T-helper 9 cell (primary cell): ENCODE measurements at regions not wholly inside any gene's neighbourhood (a gene's known extent, or its start where the extent isn't known, plus 50 kb on each side); places are given as distances from the start of the nearest gene placed in this dataset.
"Not testable (repeated sequence)": the region's sequence is repeated elsewhere in the genome, so short reads cannot be mapped to it uniquely, and the experiment has no call there.

Source experiments
- DNase-seq: peaks from one replicate; pipeline ENCODE4 v3.0.0-alpha.2; 2020

DNA sequence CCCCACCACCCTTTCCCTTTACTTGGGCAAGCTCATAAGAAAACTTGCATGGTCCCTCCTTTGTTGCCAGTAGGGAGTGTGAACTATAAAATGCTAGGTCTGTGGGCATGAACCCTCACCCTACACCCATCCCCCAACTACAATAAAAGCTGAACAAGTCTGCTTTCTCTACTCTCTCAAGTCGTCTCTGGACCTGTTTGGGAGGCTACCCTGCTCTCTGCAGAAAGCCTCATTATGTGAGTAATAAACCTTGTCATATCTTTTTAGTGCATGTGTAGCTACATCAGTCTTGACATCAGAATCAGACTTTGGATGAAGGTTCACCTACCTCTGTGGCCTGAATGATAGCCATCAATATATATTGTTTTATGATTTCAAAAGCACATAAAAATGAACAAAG lies 155.4 kb upstream of the FAM241A start:
- no peak for DNase-seq

DNA sequence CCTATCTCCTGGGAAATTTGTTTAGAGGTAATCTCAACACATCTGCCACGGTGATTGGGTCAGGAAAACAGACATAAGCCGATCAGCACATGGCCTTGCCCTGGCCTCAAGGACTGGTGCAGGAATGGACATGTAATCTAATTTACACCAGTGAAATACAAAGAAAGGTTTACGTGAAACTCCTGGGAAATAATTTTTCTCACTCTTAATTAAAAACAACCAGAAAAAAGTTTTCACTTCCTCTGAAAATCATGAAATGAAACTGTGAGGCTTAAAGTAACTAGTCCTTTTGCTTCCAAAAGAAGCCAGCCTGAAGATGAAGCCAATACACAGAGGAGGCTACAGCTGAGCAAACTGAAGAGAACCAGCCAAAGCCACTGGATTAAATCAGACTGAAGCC lies 154.1 kb upstream of the FAM241A start:
- DNase-seq = no peak

DNA sequence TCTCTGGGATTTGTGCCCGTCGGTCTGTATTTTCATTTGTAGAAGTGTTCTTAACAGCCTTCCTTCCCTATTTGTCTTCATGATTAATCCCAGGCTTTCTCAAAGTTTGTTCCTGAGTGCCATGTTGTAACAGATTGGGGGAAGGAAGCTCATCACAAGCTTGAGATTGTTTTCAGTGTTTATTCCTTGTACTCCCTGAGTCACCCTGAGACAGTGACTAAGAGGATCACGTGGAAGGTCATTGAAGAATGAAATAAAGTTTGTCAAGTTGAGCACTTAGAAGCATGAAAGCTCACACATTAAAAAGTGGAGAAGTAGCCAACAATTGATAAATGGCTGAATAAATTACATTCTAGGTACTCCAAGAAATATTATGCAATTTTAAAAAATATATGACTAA lies 153.5 kb upstream of the FAM241A start:
- DNase-seq = no peak

DNA sequence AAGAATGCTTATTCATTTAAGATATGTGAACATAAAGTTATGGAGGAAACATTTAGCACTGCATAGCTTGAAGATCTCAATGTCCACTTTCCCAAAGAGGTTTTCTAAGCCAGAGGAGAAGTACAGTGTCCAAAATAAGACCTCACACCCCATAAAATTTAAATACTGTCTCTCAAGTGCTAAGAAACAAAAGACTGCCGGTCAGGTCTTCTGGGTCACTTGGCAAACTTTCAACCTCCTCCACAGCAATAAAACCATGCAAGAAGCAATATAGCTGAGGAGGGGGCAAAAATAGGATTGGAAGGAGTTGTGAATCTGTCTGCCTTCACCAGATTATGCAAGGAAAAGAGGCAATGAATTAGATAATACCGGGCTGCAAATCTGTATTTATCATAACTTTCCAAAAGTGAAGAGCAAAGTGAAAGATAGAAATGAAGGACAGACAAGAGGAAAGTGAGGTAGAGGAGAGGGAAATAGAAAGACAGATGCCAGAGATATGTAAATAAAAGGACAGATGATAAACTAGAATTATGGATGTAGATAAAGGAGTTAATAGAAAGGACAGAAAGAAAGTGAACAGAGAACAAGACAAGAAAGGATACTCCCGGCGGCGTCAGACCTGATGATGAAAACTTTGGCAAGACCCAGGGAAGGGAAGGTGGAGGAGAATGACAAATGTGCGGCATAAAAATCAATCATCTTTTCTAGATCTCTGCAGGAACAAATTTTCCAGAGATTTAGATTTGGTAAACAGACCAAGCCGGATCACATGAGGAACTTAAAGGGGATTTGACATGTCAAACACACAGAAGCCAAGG lies 152.7 kb upstream of the FAM241A start:
- no peak for DNase-seq

DNA sequence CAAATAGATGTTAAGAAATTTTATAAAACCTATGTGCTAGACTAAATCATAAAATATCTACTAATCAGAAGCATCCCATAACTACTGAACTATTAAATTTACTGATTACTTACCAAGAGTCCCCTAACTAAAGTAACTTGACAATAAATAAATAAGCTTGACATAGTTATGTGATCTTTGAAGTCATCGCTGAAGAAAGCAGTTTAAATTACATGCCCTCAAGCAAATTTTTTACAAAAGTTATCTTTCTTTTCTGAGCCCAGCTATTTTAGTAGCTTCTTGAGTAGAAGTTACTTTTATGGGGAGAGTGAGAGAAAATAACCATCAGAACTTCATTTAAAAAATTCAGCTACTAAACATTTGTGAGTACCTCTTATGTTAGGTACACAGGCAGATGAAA lies 150.9 kb upstream of the FAM241A start:
- DNase-seq = no peak

DNA sequence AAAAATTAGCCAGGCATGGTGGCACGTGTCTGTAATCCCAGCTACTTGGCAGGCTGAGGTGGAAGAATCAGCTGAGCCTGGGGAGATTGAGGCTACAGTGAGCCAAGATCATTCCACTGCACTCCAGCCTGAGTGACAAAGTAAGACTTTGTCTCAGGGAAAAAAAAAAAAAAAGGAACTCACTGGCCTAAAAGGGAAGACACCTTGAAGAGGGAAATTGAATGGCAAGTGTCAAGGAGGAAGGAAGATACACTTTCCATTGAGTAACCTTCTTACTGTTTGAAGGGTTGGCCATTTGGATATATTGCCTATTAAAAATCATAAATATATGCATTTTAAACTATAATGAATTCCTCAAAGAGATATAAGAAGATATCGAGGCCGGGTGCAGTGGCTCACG lies 147.5 kb upstream of the FAM241A start:
- DNase-seq = no peak

DNA sequence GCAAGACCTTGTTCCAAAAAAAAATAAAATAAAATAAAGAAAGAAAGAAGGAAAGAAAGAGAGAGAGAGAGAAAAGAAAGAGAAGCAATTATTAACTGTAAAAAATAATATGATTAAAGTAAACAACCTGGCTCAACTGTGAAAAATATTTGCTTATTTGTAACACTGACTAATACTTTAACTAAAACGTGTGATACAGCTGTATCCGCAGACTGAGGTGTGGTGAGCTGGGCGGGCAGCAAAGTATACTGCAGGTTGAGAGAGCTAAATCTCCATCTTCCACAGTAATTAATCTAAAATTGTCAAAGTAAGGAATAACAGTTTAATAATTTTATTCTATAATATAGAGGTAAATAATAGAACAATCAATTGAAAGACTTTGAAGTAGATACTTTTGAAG lies 145.5 kb upstream of the FAM241A start:
- no peak for DNase-seq

DNA sequence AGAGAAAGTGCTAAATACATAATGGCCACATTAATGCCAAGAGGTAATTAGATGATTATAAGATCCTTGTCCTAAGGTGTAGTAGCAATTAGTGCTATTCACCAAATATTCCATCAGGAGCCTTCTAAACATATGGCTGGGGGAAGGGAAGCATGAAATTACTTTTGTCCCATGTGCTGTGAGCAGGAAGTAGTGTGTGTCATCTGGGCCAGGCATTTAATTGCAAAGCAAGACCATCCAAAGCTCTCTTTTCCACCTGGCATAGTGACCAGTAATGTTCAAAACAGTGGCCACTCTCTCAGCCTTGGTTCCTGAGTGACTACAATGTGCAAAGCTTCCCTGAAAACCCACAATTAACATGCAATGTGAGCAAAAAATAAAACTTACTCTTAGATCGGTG lies 144.2 kb upstream of the FAM241A start:
- DNase-seq = no peak

DNA sequence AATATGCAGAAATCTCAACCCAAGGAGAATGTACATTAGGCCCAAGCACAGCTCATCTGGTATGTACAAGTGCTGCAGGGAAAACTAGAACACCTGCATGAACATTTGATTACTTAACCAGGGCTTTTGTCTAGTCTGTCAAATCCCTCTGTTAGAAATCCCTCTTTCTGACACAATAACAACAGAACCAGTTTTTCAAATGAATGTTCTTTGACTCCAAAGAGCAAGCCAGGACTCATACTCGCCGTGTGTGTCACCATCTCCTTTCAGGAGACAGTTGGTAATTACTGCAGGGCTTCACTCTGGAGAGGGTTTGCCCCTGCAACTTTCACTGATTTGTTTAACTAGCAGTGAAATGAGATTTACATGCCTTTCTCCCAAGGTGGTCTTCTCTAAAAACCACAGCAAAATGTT lies 143.0 kb upstream of the FAM241A start:
- DNase-seq = no peak

DNA sequence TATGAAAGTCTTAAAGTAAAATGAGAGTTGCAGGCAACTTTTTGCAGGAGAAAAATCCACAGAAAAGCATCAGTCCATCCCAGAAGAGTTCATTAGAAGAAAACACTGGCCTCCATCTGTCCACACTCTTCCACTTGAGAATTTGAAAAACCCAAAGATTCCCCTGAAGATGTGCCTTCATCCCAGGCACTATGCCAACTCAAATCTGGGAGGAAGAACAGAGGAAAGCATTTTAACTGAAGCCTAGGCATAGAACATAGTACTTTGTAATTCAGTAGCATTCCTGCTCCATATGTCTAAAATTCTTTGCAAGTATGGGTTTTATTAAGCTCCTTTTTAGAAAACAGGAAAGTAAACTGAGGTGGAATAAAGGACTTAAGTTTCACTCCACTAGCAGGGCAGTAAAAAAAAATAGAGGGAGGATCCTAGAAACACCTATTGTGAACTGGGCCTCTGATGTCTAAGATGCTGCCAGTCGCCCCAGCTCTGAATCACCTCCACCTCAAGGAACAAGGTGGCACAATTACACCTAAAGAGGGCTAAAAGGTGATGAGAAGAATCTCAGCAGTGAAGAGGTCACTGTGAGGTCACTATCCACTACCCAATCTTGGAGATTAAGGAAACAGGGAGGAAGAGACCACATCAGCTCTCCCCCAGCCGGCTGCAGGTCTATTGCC lies 141.9 kb upstream of the FAM241A start:
- no peak for DNase-seq

DNA sequence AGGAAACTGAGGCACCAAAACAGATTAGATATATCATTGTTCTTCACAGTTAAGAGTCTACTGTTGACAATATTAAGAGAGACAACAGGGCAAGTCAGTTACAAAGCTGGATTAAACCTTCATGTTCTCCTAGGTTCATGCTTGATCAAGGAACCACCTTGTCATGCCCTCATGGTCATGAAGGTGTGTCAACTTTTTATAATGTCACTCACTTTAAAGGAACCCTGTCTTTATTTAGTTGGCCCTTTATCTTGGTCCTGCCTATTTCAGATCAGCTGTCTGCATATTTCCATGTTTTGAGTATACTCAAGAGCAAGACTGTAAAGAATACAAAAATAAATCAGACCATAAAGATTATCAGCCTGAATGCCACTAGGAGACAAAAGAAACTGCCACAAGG lies 140.2 kb upstream of the FAM241A start:
- DNase-seq = no peak

DNA sequence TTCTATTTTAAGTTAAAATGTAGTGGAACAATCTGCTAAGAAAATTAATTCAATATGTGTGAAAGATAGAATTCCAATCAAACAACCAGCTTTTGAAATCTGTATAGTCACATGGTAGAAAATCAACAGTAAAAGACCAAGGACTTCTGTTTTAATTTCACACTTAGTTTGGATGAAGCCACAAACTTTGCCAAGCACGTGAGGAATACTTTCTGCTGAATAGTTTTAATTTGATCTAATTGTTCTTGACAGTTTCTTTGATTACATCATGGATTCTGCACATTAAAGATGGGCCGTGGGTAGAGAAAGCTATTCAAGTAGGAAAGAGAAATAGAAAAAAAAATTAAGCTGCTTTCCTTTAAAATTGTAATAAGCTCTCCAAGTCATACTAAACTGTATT lies 137.9 kb upstream of the FAM241A start:
- DNase-seq = no peak

DNA sequence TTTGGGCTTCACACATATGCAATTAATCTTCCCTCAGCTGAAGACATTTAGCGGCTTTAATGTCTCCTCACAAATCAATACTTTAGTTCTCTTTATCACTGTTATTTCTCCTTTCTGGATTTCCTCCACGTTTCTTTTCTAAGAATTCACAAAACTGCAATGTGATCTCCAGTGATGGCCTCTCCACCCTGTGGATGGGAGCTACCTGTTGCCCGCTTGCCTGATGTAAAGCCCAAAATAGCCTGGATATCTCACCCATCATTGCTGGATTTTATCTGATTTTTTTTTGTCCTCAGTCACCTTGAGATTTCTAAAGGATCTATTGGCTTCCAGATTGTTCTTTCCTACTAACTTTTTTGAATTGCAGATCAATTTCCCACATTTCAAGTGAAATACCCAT lies 129.3 kb upstream of the FAM241A start:
- DNase-seq = no peak

DNA sequence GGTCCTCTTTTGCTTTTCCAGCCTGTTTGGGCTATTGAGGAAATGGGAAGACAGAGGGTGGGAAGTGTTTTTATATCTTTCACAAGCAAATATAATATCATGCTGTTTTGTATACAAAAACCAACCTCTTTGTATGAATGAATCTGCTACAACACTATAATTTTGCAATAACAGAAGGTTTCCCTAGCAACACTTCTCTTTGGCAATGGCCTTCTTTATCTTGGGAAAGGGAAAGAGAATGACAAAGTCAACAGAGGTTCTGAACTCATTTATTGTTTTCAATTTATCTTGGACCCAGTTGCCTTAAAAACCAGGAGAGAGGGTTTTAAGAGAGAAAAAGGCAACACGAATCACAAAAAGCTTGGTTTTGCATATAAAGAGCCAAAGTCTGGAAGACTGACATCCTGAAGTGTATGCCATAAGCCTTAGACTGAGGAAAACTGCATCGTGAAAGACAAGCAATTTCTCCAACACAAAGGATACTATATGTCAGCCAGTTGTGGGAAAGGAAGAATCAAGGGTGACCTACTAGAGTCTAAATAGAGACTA lies 121.8 kb upstream of the FAM241A start:
- no peak for DNase-seq

DNA sequence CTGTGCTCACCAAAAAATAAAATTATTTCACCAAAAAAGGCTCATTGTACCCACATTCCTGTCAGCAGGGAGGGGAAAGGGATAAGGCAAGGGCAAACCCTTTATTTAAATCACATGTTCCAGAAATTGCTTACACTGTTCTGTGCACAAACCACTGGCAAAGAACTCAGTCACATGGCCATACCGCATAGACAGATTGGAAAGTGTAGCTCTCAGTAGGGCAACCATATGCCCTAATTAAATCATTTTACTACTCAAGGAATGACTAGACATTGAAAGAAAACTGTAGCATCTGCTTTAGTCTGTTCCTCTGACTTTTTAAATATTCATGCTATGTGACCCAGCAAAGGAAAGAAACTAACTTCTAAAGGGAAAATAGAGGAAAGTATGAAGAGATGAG lies 119.2 kb upstream of the FAM241A start:
- no peak for DNase-seq

DNA sequence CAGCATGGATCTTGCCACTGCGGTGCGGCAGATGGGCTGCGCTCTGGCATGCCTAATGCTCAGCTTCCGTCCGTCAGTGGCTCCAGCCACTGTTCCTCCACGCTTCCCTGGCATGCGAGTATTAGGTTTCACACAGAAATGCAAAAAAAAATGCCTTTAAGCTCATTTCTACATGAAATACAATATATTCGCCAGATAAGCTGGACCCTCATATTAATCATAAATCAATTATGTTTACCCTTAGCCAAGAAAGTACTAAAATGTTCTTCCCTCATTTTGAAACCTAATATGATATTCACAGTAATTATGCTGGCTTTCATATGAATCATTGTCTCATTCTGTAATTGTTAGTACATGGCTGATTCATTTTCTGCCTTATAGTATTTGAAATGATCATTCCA lies 115.5 kb upstream of the FAM241A start:
- DNase-seq = no peak

DNA sequence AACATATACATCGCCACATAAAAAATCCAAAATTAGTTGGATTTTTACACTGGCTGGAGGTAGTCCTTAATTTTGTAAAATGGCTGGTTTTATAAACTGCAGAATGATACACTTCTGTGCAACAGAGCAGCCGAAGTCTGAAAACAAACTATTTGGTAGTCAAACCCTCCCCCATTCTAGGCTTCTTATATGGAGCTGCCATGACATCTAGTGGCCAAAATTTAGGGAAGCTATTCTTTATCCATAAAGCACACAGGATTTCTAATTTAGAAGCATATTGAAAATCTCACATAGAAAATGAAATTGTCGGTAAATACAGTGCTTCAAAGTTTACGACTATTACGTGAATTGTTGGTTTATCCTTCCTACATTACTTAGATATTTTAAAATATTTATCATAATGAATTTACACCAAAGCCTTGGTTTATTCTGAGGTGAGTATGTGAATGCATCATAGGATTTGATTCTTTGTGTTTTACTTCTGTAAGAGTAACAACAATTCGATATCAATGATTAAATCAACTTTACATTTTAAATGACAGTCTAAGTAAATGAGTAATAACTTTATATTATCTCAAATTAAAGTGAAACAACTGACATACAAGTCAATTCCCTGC lies 113.4 kb upstream of the FAM241A start:
- no peak for DNase-seq

DNA sequence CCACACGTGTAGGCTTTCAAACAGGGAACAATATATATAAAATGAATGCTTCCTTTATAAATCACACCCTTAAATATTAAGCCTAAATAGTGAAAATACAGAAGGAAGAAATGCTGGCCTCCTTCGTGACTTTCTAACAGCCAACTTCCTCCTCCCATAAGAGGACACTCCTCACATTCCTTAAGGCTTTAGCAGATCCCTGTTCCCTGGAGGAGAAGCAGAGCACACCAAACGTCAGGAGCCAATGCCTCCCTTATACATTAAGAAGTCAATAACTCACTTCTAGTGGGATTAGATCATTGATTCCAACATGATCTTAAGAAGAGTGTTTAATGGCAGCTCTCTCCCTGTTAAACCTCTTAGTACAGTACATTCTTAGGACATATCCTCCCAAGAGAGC lies 108.4 kb upstream of the FAM241A start:
- DNase-seq = no peak

DNA sequence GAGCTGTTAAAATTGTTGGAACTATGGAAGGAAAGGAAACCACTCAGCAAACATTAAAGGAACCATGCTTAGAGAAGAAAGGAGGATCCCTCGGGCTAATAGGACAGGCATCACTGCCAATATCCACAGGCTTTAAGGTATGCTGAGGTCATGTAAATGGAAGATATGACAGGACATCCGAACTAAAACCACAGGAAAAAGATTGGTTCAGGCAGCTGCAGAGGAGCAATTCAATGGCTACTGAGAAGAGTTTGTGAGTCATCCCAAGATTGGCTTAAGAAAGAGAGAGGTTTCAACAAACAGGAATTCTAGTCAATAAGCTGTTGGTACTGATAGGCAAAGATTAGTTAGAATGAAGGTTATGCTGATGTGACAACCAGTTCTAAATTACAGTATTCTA lies 106.4 kb upstream of the FAM241A start:
- DNase-seq = no peak

DNA sequence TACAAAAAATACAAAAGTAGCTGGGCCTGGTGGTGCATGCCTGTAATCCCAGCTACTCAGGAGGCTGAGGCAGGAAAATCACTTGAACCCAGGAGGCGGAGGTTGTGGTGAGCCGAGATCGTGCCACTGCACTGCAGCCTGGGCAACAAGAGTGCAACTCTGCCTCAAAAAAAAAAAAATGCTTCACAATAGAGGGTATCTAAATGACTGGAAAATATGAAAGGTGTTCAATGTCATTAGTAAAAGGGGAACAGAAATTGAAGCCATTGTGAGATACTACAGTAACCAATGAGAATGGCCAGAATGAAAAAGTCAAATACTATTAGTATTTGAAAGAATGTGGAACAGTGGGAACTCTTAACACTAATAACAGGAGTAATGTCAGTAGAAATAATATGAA lies 96.1 kb upstream of the FAM241A start:
- not testable (repeated sequence) for DNase-seq

DNA sequence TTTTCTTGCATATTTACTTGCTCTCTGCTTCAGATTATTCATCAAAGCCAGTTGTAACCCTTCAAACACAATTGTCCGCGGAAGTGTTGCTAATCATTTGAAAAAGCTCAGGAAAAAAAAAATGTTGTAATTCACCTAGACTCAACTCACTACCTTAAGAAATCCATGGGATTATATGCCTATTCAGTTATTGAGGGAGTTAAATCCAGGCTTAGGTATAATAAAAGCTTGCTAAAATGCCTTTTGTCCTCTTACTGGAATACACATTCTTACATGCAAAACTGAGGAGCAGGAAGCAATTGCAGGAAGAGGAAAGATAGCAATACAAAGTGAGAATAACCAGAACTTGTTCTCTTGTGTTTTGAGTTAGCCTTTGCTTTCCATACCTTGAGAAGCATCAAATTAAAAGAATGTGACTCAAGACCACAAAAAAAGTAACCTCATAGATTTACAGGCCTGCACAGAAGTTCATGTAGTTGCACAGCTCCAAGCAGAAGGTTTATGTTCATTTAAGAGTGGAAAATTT lies 91.4 kb upstream of the FAM241A start:
- no peak for DNase-seq

DNA sequence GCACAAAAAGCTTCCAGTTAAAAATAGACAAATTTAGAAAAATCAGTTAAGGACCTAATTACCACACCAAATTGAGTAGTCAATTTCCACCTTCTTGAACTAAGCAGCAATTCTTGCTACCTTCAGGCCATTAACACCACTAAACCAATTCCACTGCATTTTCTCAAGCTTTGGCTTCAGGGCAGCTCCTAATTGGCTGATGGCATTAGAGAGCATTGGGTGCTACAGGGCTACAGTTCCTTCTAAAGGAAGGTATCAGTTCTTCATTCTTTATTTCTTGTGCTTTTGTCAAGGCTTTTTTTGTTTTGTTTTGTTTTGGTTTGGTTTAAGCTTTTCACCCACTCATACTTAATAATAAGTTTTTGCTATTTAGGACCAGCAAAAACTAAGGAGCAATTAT lies 90.2 kb upstream of the FAM241A start:
- DNase-seq = no peak

DNA sequence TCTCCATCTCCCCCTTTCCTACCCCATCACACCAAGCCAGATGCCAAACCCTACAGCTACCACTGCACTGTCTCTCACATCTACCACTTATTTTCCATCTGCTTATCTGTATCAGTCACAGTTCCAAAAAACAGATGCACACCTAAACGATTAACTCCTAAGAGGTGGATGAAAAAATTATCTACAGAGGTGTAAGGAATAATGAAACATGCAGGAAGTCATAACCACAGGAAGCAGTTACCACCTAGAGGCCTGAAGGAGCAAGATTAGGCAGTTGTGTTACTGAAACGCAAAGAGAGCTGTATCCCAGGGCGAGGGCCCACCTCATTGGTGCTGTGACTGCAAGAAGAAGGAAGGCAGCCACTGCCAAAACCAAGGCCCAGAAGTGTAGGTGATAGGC lies 87.8 kb upstream of the FAM241A start:
- no peak for DNase-seq

DNA sequence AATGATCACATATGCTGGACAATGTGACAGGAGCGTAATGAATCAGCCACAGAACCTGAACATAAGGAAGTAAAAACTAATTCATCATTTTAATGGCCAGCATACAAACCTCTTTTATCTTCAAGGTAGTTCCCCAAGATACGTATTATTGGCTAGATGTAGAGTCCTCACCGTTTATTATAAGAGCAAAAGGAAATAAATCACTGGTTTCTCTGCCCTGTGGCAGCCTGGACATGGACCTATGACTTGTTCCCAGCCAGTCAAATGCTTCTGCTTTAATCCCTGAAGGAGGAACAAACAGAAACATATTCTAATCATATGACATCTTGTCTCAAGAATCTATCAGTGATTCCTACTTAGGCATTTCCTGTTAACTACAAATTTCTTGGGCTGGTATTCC lies 86.8 kb upstream of the FAM241A start:
- DNase-seq = no peak
